Suprapubic skin (tissue), 4 donors: ENCODE measurements at regions not wholly inside any gene's neighbourhood (a gene's known extent, or its start where the extent isn't known, plus 50 kb on each side); places are given as distances from the start of the nearest gene placed in this dataset.
"Not testable (repeated sequence)": the region's sequence is repeated elsewhere in the genome, so short reads cannot be mapped to it uniquely, and the experiment has no call there.

Source experiments
- DNase-seq, 2 donors: peaks; one replicate each; pipeline ENCODE4 v3.0.0-alpha.2; 2019; ENCODE audit warnings: low spot score in 2 of 2
- H3K27ac ChIP-seq: fragments of 200-600 bp; sonication (generic); one replicate; pipeline ENCODE4 v1.5.1; 2019
- H3K27me3 ChIP-seq: fragments of 200-600 bp; sonication (generic); one replicate; pipeline ENCODE4 v1.5.1; 2019
- H3K36me3 ChIP-seq: fragments of 200-600 bp; sonication (generic); one replicate; pipeline ENCODE4 v1.5.1; 2019
- H3K4me1 ChIP-seq: fragments of 200-600 bp; sonication (generic); one replicate; pipeline ENCODE4 v1.5.1; 2019
- H3K4me3 ChIP-seq: fragments of 200-600 bp; sonication (generic); one replicate; pipeline ENCODE4 v1.5.1; 2019; ENCODE audit warnings: mild to moderate bottlenecking
- H3K9me3 ChIP-seq: fragments of 200-600 bp; sonication (generic); one replicate; pipeline ENCODE4 v1.5.1; 2019
- EP300 ChIP-seq: sonication (generic); formaldehyde crosslinking; IDR thresholded peaks from one replicate; pipeline ENCODE4 v1.6.1; 2017; ENCODE audit warnings: antibody characterized with exemption
- POLR2A ChIP-seq, 2 donors: fragments of 450-650 bp; IDR thresholded peaks; one replicate each; pipeline ENCODE4 v1.6.1; 2017; ENCODE audit warnings: antibody characterized with exemption in 2 of 2, mild to moderate bottlenecking in 2 of 2, moderate library complexity in 2 of 2
- POLR2AphosphoS5 ChIP-seq, 3 donors: sonication (generic); formaldehyde crosslinking; IDR thresholded peaks; one replicate each; pipeline ENCODE4 v1.6.1; 2017; ENCODE audit warnings: antibody characterized with exemption in 3 of 3
- WGBS: methylation state at CpG from one replicate; pipeline ENCODE4 v1.1.5; 2018; 5-methylcytosine and 5-hydroxymethylcytosine counted together
- TF ChIP-seq, protein P1 (sequence below), 2 donors: fragments of 200-600 bp in 1 of 2; fragments of 450-650 bp in 1 of 2; sonication (generic) in 1 of 2; IDR thresholded peaks; one replicate each; pipeline ENCODE4 v1.5.1; 2016 to 2019; ENCODE audit warnings: antibody characterized with exemption in 2 of 2, mild to moderate bottlenecking in 1 of 2, moderate library complexity in 1 of 2

DNA sequence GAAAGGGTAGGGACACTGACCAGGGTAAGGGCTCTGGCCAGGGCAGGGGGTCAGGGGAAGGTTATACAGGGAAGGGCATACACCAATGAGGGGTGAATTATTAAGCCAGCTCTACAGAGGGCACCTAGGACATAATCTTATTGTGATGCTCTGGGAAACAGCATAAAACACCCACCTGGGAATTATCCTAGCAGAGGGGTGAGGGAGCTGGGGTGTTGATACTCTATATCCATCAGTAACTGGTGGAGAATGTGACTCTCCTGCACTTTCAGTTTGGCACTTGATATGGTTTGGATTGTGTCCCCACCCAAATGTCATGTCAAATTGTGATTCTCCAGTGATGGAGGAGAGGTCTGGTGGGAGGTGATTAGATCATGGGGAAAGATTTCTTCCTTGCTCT is 291.2 kb downstream of the ASMT start:
- DNase-seq: no peak
- Histone ChIP-seq H3K27me3 (no peaks in the 10 kb centered on the region), H3K4me3 (no peak overlapping the region), H3K36me3 (no peaks in the 10 kb centered on the region), H3K4me1 (no peaks in the 10 kb centered on the region), H3K9me3 (peaks cover 10% of the 10 kb centered on the region), H3K27ac (no peak overlapping the region)
- TF ChIP-seq EP300 (no peak), POLR2A (IDR thresholded peaks at IDR 0.05) (no peak), POLR2AphosphoS5 (IDR thresholded peaks at IDR 0.05) (no peak)
- TF ChIP-seq, protein P1, sequence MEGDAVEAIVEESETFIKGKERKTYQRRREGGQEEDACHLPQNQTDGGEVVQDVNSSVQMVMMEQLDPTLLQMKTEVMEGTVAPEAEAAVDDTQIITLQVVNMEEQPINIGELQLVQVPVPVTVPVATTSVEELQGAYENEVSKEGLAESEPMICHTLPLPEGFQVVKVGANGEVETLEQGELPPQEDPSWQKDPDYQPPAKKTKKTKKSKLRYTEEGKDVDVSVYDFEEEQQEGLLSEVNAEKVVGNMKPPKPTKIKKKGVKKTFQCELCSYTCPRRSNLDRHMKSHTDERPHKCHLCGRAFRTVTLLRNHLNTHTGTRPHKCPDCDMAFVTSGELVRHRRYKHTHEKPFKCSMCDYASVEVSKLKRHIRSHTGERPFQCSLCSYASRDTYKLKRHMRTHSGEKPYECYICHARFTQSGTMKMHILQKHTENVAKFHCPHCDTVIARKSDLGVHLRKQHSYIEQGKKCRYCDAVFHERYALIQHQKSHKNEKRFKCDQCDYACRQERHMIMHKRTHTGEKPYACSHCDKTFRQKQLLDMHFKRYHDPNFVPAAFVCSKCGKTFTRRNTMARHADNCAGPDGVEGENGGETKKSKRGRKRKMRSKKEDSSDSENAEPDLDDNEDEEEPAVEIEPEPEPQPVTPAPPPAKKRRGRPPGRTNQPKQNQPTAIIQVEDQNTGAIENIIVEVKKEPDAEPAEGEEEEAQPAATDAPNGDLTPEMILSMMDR (IDR thresholded peaks at IDR 0.05): no peak

DNA sequence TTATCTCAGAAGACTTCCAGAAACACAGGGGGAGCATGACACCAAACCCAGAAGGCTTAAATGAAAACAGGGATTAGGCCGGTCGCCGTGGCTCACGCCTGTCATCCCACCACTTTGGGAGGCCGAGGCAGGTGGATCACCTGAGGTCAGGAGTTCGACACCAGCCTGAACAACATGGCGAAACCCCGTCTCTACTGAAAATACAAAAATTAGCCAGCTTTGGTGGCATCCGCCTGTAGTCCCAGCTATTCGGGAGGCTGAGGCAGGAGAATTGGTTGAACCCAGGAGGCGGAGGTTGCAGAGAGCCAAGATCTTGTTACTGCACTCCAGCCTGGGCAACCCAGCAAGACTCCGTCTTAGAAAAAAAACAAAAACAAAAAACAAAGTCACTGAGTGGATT is 294.1 kb downstream of the ASMT start:
- not testable (repeated sequence) for H3K36me3 ChIP-seq, H3K4me3 ChIP-seq, H3K27ac ChIP-seq, H3K4me1 ChIP-seq, DNase-seq, H3K27me3 ChIP-seq
- peaks cover 10% of the 10 kb centered on the region for H3K9me3 ChIP-seq
- 88% methylated on average over 12 of the region's 12 CpGs for WGBS

DNA sequence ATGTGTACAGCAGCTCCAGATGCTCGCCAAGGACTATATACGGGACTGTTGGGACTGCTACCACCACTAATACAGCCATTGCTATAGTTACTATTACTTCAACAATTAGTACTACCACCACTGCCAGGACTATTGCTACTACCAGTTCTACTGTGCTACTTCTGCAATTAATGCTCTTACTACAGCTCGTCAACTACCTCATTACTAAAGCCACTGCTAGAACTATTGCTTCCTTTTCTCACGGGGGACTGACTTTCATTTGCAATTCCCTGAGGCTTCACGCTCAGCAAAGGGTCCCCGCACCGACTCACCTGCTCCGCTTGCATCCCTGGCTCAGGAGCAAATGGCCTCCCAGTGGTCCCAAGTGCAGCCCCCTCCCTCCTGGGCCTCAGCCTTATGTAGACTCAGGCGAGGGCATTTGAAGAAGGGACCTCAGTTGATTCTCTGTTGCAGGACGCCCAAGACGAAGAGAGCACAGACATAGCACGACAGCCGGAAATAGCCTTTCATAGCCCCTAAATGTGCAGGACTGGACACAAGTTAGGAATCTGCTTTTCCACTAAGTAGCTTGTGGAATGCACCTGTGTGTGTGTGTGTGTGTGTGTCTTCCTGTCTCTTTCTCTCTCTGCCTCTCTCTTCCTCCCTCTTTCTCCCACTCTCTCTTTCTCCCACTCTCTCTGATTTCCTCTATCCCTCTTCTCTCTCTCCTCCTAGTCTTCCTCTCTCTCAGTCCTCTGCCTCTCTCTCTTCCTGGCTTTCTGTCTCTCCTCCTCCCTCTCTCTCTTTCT is 294.8 kb downstream of the ASMT start:
- Histone ChIP-seq H3K9me3 (peaks cover 8% of the 10 kb centered on the region), H3K27me3 (no peaks in the 10 kb centered on the region), H3K27ac (no peak overlapping the region), H3K4me1 (no peaks in the 10 kb centered on the region), H3K4me3 (no peak overlapping the region), H3K36me3 (no peaks in the 10 kb centered on the region)
- DNase-seq: no peak
- TF ChIP-seq, protein P1 (IDR thresholded peaks at IDR 0.05): no peak
- TF ChIP-seq EP300 (no peak), POLR2AphosphoS5 (IDR thresholded peaks at IDR 0.05) (no peak), POLR2A (IDR thresholded peaks at IDR 0.05) (no peak)
- WGBS: 54% methylated on average over 13 of the region's 13 CpGs

DNA sequence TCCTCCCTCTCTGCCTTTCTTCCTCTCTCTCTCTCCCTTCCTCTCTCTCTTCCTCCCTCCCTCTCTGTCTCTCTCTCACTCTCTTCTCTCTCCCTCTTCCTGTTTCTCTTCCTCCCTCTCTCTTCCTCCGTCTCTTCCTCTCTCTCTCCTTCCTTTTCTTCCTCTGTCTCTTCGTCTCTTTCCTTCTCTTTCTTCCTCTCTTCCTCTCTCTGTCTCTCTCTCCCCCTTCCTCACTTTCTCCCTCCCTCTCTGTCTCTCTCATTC is 295.3 kb downstream of the ASMT start:
- H3K27me3 ChIP-seq: no peaks in the 10 kb centered on the region
- no peaks in the 10 kb centered on the region for H3K36me3 ChIP-seq
- H3K4me1 ChIP-seq: no peaks in the 10 kb centered on the region
- DNase-seq: no peak
- H3K27ac ChIP-seq: no peak overlapping the region
- H3K4me3 ChIP-seq: no peak overlapping the region
- TF ChIP-seq EP300 (no peak), POLR2A (IDR thresholded peaks at IDR 0.05) (no peak), POLR2AphosphoS5 (IDR thresholded peaks at IDR 0.05) (no peak)
- TF ChIP-seq, protein P1 (IDR thresholded peaks at IDR 0.05): no peak
- H3K9me3 ChIP-seq: peaks cover 8% of the 10 kb centered on the region
- WGBS: 66% methylated on average over 2 of the region's 2 CpGs

DNA sequence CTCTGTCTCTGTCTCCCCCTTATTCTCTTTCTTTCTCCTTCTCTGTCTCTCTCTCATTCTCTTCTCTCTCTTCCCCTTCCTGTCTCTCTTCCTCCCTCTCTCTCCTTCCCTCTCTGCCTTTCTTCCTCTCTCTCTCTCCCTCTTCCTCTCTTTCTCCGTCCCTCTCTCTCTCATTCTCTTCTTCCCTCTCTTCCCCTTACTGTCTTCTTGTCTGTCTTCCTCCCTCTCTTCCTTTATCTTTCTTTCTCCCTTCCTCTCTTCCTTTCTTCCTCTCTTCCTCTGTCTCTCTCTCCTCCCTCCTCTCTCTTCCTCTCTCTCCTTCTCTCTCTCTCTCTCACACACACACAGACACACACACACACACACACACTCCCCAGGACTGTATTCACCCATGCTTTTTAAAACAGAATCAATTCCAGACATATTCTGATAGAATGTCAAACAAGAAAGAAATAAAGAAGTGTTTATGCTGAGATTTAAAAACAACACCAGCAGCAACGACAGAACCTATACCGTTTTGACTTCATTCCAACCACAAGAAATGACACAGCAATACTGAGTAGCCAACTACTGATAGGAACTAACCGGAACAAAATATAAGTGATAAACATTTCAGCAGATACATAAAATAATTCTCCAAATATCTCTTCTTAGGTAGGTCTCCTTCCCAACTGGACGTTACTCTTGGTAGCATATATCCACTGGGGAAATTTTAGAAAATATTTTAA is 296.7 kb downstream of the ASMT start:
- Histone ChIP-seq H3K9me3 (no peaks in the 10 kb centered on the region), H3K27ac (no peak overlapping the region), H3K4me1 (no peaks in the 10 kb centered on the region), H3K36me3 (no peaks in the 10 kb centered on the region), H3K4me3 (no peak overlapping the region), H3K27me3 (no peaks in the 10 kb centered on the region)
- DNase-seq: no peak
- no peak for TF ChIP-seq EP300
- TF ChIP-seq, protein P1 (IDR thresholded peaks at IDR 0.05): no peak
- no peak for TF ChIP-seq POLR2AphosphoS5 (IDR thresholded peaks at IDR 0.05)
- no peak for TF ChIP-seq POLR2A (IDR thresholded peaks at IDR 0.05)
- 62% methylated on average over 5 of the region's 5 CpGs for WGBS
